GM21390 (cell line): ENCODE measurements at regions not wholly inside any gene's neighbourhood (a gene's known extent, or its start where the extent isn't known, plus 50 kb on each side); places are given as distances from the start of the nearest gene placed in this dataset.

ENCODE experiments used
- ATAC-seq: cut with Tn5 transposase; IDR thresholded peaks from one replicate; pipeline ENCODE4 v1.9.1; 2021; ENCODE audit not compliant: unreplicated experiment

DNA sequence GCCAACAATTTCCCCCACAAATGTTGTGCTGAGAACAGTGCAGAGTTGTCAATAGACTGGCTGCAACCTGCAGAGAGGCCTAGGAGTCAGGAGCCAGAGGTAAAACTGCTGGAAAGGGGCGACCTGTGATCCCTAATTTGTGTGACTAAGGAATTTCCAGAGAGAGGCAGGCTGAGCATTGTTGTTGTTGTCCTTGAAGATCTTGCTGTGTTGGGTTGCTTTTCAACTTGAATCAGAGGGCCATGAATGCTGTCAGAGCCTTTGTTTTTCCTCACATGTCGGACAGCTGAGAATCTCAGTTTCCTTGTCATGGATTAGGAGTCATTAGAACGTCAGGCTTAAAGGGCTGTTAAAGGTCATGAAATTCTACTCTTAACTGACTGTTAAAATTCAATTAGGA lies 134.6 kb upstream of the ASTN2 start:
- no peak for ATAC-seq

DNA sequence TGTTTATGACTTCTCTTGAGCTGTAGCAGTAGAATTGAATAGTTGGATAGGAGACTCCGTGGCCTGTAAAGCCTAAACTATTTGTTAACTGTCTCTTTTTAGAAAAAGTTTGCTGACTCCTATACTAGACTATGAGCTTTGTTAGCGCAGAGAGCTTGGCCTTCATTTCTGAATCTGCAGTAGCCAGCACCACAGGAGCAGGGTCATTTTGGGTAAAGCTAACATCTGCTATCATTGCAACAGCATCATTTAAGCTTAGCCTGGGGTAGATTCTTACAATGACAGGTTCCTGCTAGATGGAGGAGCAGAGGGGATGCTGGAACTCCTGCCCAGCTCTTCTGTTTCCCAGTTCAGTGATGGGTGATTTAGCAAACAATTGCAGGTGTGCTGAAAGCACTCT lies 133.7 kb upstream of the ASTN2 start:
- no peak for ATAC-seq

DNA sequence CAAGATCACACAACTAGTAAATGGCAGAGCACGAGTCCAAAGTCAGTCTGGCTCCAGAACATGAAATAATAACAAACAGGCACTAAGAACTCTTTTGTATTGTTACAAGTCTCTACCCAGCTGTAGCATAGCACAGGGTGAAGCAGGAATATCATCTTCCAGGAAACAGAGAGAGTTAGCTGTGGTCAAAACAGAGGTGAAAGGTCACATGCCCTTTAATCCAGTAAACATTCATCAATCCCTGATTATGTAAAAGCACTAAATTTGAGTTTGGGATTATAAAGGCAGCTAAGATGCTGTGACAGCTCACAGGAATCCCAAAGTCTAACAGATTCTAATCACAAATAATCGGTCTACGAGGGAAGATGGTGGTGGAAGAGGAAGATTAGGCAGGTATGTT lies 133.0 kb upstream of the ASTN2 start:
- no peak for ATAC-seq

DNA sequence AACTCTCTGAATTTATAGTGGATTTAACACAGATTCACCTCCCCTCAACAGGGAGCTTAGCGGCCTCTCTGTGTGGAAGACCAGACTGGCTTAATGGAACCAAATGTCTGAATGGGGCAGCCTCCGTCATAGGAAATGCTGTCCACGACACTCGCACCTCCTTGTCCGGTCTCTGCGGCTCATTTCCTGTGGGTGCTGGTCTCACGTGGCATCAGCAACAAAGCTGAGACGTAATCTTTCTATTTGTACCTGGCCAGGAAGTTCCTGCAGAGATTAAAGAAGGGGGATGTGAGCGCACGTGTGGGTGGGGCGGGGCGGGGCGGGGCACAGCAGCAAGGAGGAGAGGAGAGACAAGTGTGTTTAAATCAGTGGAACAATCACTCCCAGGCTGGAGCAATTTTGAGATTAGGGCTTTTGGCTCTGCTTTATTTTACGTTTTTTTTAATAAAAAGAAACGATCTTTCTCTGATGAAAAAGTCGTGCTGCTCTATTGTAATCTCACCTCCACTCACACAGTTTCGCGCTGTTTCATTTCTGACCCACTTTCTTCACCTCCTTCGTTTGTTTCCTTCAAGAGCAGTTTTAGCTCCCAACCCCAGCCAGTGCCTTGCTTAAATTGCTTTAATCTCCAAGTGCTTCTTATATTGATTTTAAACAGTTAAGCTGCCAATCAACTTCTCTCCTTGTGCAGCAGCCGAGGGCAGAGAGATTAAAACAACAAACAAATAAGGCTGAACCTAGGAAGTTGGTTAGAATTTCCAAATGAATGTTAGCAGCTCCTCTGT lies 132.2 kb upstream of the ASTN2 start:
- ATAC-seq = no peak

DNA sequence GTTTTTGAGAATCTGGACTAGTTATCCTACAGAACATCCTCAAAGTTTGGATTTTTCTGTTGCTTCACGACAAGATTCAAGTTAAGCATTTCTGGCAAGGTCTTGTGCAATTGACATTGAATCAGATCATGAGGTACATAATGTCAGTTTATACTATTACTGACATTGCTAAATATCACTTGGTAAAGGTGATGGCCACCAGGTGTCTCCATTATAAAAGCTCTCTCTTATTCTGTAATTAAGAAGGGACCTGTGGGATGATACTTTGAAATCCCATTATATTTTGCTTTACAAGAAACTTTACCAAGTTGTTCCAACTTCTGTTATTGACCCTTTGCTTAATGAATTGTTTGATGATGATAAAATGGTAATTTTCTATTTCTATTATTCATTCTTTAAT lies 131.0 kb upstream of the ASTN2 start:
- no peak for ATAC-seq

DNA sequence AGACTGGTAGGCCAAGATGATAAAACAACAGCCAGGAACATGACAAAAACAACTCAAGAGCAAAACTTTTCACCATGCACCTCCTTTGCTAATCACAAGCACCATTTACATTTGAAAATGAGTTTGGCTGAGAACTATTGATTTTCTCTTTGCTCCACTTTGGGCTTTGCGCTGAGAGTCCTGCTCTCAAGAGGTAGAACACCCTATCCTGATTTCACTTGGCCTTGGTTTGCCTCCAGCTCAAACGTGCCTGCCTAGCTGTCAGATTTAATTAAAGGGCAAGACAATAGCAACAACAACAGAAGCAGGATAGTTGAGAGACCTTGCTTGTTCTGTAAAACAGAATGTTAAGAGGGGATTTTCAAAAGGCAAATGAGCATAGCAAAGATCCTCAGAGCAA lies 128.2 kb upstream of the ASTN2 start:
- ATAC-seq = no peak

DNA sequence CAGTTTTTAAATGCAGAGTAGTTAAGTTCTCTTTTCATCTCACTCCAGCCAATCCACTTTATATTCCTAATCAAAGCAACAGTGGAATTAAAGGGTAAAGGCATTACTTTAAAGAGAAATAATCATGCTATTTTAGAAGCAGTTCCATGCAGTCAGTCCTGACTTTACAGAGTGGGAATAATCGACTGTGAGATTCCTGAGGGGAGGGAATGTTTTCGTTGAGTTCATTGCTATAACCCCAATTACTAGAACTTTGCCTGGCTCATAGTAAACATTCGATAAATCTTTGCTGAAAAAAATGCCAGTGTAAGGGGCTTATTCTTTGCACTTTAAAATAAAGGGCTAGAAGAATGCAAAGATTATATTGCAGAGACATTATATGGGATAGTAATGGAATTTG lies 127.2 kb upstream of the ASTN2 start:
- no peak for ATAC-seq

DNA sequence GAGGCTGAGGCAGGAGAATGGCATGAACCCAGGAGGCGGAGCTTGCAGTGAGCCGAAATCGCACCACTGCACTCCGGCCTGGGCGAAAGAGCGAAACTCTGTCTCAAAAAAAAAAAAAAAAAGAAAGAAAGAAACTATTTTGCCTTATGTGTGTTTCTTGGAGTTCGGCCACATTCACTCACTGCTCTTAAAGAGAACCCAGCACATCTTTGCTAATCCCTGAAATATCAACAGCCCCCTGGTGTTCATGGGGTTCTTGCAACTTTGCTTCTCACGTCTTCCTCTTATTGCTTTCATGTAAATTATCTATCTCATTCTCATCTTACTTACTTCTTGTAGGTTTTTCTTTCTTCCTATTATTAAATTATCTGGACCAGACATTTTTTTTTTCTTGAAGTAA lies 126.3 kb upstream of the ASTN2 start:
- no peak for ATAC-seq

DNA sequence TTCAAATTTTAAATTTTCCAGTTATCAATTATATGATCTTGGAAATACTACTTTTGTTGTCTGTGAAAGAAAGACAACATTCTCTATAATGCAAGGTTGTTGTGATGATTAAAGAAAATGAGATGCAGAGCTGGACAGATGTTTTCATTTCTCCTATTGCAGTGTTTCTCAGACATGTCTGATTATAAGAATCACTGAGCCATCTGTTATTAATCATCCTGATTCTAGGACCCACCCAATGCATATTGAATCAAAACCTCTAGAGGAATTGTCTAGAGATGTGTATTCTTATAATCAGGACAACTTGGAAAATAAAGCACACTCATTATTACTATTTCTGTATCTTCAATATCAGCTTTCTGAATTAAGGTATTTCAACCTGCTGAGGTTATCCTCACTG lies 121.1 kb upstream of the ASTN2 start:
- ATAC-seq = no peak

DNA sequence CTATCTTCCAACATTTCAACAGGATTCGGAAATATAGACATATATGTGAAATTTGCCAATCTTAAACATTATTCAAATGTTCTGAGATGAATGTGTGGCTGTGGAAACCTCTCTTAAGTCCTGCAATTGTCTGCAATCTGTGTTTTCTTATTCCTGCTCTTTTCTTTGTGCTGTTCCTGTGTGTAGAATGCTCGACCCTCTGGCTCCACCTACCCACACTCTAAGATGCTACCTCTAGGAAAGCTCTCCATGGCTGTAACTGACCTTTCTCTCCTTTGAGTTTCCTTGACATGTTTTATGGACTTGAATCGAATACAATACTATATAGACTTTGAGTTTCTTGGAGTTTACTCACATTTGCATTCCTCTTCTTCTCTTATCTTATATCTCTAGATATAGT lies 120.6 kb upstream of the ASTN2 start:
- no peak for ATAC-seq

DNA sequence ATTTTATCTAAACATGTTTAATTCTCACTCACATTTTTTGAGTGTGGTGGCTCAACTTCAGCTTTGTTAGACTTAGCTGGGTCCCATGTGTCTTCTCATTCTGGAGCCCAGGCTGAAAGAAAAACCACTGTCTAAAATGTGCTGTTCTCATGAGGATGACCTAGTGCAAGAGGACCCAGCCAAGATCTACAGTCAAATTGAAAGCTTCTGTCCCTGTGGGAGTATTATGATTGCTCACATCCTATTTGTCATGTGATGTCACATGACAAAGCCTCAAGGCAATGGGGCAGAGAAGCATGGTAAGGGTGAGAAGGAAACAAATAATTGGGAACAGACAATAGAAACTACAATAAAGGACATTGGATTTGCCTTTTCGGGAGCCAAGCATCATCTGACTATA lies 113.4 kb upstream of the ASTN2 start:
- no peak for ATAC-seq

DNA sequence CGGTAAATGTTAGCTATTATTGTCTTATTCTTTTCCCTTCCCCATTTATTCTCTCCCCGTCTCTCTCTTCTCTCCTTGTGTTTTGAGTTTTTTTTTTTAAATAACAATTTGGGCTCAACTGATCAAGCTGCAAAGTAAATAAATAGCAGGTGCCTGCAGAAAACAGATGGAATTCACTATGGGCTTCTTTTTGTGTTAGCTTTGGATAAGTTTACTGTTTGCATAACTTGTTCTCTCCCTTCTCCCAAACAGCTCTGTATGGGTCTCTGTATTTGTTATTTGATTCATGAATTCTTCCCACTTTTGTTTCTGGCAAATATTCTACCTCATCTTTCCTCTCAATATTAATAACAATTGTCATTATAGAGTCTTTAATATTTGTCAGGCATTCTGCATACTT lies 111.8 kb upstream of the ASTN2 start:
- ATAC-seq = no peak

DNA sequence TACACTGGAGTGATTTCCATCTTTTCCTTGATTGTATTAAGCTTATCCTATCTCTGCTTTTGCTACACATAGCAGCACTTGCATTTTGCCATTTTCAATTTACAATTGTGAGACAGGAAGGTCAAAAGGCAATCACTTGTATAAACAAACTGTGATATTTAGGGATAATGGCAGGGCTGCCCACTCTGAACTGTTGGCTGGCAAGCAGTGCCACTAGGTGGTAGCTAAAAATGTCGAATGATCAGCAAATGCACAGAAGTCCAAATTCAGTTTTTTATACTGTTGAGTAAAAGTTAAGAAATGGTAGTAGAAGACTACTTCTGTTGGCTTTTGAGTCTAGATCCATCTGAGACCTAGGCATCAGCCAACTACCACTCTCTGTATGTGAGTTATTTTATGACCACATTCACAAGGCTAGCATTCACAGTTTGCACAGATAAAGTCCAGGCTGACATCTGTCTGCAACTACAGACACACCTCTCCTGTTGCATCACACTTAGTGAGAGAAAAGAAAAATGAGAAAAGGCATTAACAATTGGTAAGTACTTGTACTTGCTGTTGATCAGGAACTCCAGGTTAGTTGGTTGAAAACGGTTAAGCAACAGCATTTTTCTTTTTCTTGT lies 108.8 kb upstream of the ASTN2 start:
- no peak for ATAC-seq

DNA sequence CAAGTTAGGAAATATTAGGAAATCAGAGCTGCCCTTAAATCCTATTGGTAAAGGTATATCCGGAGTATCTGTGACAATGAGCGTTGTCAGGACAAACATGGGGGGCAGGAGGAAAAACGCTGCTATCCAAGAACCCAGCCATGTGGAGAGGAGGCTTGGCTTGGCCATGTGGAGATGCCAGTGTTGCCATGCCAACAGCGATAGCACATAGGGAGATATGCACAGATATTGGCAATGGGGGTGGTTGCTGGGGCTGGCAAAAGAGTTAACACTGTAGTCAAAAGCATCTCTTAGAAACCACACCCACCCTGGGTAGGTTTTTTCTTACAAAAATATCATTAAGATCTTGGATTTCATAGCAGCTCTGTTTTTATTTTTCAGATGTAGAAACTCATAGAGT lies 106.4 kb upstream of the ASTN2 start:
- no peak for ATAC-seq

DNA sequence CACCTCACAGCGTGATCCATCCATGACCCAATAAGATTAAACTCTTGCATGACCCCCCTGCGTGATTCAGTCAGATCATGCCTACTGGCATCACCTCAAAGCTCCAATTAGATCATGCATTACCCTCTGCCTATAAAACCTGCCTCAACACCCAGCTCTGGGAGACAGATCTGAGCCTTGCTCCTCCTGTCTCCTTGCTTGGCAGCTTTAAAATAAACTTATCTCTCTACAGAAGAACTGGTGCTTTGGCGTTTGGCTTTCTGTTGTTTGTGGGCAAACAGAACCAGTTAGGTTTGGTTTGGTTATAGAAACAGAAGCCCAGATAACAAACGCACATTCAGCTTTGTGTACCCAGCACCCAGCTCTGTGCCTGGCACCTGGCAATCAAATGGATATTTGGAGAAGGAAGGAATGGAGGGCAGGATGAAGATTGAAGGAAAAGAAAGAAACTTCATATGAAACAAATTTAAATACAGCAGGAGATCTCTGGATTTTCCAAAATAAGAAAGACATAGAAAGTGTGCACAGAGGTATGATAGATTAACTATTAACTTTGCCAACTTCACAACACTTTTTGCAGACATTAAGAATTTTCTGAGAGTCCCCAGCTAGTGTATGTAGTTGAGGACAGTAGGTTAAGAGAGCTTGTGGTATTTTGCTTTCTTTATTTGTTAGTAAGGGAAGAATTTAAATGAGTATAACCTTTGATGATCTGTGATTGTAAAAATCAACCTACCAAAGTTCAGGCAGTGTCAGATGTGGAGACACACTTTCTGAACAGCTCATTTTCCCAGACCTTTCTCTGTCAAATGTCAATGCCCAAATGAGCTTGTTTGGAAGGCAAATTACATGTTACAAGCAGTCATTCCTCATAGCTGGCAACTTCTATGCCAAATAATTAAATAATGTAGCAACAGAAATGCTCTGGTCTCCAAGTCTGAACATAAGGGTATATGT lies 102.1 kb upstream of the ASTN2 start:
- no peak for ATAC-seq

DNA sequence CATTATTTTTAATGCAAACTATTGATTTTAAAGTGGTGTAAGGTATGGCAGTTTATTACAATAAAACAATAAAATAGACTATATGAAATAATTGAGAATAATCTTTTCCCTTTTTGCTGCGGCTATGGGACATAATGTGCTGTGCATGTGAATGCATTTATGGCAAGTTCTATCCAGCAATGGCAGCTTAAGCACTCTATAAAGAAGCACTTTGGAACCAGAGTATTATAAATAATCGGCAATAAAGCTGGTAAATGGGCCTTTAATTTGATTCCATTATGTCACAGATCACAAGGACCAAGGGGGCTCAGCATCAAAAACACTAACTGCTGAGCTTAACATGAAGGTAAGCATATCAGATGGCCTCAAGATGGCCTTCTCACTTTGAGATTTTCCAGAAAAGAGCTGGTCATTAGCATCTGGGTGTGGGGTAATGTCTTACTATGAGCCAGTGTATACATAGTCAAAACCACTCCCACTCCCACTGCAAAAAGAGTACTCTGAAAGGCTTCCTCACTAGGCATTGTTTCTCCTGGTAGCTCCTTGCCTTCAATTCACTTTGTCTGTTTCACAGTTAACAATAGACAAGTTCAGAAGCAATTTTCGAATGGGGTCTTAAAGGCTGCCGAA lies 97.1 kb upstream of the ASTN2 start:
- no peak for ATAC-seq

DNA sequence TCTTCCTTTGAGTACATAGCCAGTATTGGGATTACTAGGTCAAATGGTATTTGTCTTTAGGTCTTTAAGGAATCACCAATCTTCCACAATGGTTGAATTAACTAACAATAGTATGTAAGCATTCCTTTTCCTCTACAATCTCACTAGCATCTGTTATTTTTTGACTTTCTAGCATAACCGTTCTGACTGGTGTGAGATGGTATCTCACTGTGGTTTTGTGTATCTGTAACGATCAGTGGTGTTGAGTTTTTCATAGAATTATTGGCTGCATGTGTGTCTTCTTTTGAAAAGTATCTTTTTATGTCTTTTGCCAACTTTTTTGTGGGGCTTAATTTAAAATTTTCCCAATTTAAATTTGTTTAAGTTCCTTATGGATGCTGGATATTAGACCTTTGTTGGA lies 81.5 kb upstream of the ASTN2 start:
- ATAC-seq = no peak

DNA sequence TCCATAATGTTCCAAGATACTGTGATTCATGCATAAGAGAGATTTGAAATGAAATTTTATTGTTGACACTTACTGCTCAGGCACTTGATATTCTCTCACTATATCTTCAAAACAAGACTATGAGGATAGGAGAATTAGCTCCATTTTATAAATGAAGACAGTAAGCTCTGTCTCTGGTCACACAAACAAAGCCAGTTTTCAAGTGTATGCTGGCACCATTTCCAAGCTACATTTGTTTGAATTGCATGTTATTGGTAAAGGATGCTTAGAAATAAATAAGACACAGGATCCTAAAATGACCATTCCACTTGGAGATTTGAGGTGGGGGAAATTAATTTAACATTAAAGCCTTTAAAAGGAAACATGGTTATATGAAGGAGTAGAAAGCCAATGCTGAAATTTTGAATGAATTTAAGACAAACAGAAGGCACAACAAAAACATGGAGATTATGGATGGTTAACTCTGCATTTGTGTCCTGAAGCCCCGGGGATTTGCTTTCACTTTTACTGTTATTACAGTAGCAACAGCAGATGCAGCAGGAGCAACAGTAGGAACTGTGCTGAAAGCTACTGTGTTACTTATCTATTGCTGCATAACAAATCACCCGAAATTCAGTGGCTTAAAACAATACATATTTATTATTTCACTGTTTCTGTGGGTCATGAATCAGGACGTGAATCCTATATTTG lies 79.7 kb upstream of the ASTN2 start:
- ATAC-seq = no peak

DNA sequence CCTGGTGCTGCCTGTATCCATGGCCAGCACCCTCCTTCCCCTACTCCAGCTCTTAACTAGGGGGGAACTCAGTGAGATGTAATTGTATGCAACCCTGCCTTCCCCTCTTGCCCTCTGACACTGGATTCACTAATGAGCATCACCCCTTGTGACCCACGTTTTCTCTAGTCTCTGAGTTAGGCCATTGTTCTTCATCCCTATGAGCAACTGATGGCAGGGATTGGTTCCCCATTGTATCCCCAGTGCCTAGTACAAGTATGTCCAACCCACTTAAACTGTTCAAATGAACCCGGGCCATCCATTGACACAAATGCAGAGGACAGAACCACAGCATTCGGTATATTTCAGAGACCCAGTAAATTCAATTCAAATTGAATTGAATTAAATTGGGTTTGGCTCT lies 77.6 kb upstream of the ASTN2 start:
- ATAC-seq = no peak

DNA sequence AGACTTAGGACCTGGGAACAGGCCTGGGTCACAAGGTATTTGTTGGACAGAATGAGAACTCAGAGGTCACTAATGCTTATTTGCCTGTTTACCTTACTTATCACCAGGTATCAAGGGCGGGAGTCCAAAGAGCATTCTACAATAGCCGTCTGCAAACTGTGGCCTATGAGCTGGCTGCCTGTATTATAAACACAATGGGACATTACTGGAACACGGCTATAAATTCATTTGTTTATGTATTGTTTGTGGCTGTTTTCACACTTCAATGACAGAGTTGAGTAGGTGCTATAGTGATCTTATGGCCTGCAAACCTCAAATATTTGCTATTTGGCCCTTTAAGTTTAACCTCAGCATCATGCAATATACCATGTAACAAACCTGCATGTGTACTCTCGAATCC lies 76.6 kb upstream of the ASTN2 start:
- ATAC-seq = no peak

DNA sequence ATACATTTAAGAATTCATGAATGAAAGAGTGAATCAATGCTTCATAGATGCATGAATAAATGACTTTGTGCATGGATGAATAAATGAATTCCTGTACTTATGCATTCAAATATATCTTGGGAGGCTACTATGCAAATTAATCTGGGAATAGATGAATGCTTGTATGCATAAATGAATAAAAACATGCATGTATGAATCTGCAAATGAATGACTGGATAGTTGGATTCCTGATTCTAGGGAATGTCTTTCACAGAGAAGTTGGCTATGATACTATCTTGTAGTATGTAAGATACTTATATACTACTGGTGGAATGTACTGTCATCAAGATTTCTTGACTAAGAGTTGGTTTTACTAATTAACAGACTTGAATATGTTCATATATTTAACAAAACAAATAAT lies 75.3 kb upstream of the ASTN2 start:
- no peak for ATAC-seq
